ENCODE measurements at regions not wholly inside any gene's neighbourhood (a gene's known extent, or its start where the extent isn't known, plus 50 kb on each side); places are given as distances from the start of the nearest gene placed in this dataset.
"Not testable (repeated sequence)": the region's sequence is repeated elsewhere in the genome, so short reads cannot be mapped to it uniquely, and the experiment has no call there.

- H3K27ac ChIP-seq, result no peak overlapping the region
- TF ChIP-seq ZFX (IDR thresholded peaks at IDR 0.05), result no peak
- no peak for TF ChIP-seq CTCF (conservative IDR thresholded peaks at IDR 0.05)
Observed at GRCh38 chr14:86933958-86934595, 1058.9 kb downstream of the GALC start.

DNA sequence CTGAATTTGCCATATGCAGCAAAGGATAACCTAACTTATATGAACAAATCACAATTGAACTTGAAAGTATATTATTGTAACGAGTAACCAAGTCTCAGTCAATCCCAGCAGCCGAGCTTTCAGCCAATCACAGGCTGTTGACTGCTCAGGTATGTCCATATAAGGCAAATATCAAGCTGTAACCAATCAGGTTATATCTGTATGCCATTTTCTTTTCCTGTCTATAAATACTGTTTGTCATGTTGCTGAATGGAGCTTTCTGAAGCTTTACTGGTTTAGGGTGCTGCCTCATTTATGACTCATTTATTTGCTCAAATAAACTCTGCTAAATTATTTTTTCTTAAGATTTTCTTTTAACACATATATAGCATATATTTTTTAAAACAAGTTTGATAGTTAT is 1059.5 kb downstream of the GALC start:
- no peak for TF ChIP-seq CTCF (conservative IDR thresholded peaks at IDR 0.05)

GRCh38 chr14:86915406-86915805 is 1077.6 kb downstream of the GALC start:
- H3K27ac ChIP-seq, result no peak overlapping the region
- TF ChIP-seq CTCF (conservative IDR thresholded peaks at IDR 0.05) (no peak), ZFX (IDR thresholded peaks at IDR 0.05) (no peak)

More for the DNA sequence above, 1059.5 kb downstream of the GALC start:
- no peak overlapping the region for H3K27ac ChIP-seq

DNA sequence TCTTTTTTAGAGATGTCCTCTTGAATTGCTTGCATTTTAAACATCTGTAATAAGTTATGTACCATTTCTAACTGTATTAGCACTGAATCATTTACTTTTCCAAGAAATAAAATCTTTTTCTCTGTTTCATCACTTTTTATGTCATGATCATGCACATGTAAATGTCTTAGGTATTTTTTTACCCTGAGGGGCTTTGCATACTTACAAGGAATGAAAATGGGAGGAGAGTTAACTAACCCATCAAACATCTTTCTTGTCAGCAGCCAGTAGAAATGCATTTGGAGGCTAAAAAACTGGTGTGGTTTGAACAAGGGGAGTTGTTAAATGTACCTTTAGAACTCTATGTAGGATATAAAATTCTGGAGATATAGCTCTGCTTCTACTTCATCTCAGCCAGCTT is 1080.3 kb downstream of the GALC start:
- H3K27ac ChIP-seq, result no peak overlapping the region
- no peak for TF ChIP-seq ZFX (IDR thresholded peaks at IDR 0.05)
- no peak for TF ChIP-seq CTCF (conservative IDR thresholded peaks at IDR 0.05)

DNA sequence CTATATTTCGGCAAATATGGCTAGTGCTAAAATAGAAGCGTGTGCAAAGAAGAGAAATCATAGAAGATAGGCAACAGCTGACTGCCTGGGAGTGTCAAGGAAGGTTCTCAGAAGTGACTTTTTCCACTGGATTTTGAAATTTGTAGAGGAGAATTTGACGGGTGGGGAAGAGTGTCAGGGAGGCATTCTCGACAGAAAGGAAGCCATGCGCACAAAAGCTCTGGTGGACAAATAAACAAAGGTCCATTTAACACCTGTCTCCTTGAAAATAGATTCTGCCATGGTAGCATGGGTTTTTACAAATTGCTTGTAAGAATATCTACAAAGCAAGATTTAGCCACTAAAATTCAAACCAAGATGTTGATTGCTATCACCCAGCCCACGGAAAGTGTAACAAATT is 1081.5 kb downstream of the GALC start:
- TF ChIP-seq CTCF (conservative IDR thresholded peaks at IDR 0.05), result no peak
- TF ChIP-seq ZFX (IDR thresholded peaks at IDR 0.05), result no peak
- no peak overlapping the region for H3K27ac ChIP-seq

DNA sequence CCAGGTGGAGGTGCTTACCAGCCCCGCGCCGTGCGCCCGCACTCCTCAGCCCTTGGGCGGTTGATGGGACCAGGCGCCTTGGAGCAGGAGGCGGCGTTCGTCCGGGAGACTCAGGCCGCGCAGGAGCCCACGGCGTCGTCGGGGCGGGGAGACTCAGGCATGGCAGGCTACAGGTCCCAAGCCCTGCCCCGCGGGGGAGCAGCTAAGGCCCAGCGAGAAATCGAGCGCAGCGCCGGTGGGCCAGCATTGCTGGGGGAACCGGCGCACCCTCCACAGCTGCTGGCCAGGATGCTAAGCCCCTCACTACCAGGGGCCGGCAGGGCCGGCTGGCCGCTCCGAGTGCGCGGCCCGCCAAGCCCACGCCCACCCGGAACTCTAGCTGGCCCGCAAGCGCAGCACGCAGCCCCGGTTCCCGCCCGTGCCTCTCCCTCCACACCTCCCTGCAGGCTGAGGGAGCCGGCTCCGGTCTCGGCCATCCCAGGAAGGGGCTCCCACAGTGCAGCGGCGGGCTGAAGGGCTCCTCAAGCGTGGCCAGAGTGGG is 1087.5 kb downstream of the GALC start:
- H3K27ac ChIP-seq, result not testable (repeated sequence)

DNA sequence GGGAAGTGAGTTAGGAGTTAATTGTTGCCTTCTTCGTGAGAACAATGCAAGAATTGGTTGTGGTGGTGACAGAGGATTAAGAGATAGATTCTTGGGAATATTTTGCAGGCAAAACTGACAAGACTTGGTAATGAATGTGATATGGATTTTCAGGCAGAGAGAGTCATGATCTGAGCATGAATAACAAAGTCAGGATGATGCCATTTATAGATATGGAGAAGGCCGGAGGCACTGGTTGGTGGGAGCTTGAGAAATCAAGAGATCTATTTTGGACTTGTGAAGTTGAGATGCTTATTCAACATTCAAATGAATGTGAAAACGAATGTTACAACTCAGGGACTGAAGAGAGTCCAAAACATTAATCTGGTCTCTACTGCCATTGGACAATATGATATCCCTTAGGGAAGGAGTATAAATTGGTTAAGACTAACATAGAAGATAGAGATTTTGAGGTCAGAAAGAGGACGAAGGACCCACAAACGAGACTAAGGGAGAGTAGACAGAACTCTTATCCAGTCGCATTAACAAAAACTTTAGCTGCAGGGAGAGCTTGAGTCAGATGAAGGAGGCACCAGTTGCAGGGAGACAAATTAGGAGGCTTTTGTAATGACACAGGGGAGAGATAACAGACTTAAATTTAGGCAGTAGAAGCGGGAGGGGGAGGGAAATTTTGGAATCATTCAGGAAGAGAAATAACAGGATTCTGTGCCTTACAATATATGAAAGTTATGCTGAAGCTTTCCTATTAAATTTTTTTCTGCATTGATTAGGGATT is 1090.6 kb downstream of the GALC start:
- no peak overlapping the region for H3K27ac ChIP-seq
- TF ChIP-seq ZFX (IDR thresholded peaks at IDR 0.05) (no peak), CTCF (conservative IDR thresholded peaks at IDR 0.05) (no peak)

Measured in C4-2B (cell line).